ENCODE measurements at regions not wholly inside any gene's neighbourhood (a gene's known extent, or its start where the extent isn't known, plus 50 kb on each side); places are given as distances from the start of the nearest gene placed in this dataset.

GRCh38 chr18:39105104-39105503, 1539.5 kb upstream of the CELF4 start:
- intact Hi-C loops (cut with DNase I) = no loop called here
- no peak overlapping the region for H3K27ac ChIP-seq
- whole genome bisulfite sequencing, 3 donors = 70 to 84% (median 79%) methylated on average over 4 of the region's 4 CpGs

GRCh38 chr18:39072970-39073369, 1507.4 kb upstream of the CELF4 start:
- Histone ChIP-seq H3K27me3 (no peaks in the 10 kb centered on the region), H3K4me1 (ENCODE audit: insufficient read depth) (no peaks in the 10 kb centered on the region), H3K36me3 (no peaks in the 10 kb centered on the region), H3K4me3 (no peak overlapping the region), H3K9me3 (no peaks in the 10 kb centered on the region), H3K27ac (no peak overlapping the region)
- WGBS, 3 donors = 80 to 91% (median 84%) methylated on average over 3 of the region's 3 CpGs
- no peak for DNase-seq
- intact Hi-C loops (cut with DNase I) = no loop called here
- TF ChIP-seq CTCF (IDR thresholded peaks at IDR 0.05) (no peak), POLR2A (IDR thresholded peaks at IDR 0.05) (no peak), EP300 (IDR thresholded peaks at IDR 0.05) (no peak)

More at GRCh38 chr18:39105104-39105503, 1539.5 kb upstream of the CELF4 start:
- Histone ChIP-seq H3K9me3 (no peaks in the 10 kb centered on the region), H3K4me3 (no peak overlapping the region), H3K27me3 (no peaks in the 10 kb centered on the region), H3K4me1 (ENCODE audit: insufficient read depth) (no peaks in the 10 kb centered on the region), H3K36me3 (no peaks in the 10 kb centered on the region)
- TF ChIP-seq POLR2A (IDR thresholded peaks at IDR 0.05) = no peak
- no peak for TF ChIP-seq CTCF (IDR thresholded peaks at IDR 0.05)
- TF ChIP-seq EP300 (IDR thresholded peaks at IDR 0.05) = no peak
- DNase-seq = no peak

GRCh38 chr18:39062426-39062825, 1496.8 kb upstream of the CELF4 start:
- no peak for DNase-seq
- H3K36me3 ChIP-seq = no peaks in the 10 kb centered on the region
- H3K4me1 ChIP-seq (ENCODE audit: insufficient read depth) = no peaks in the 10 kb centered on the region
- H3K9me3 ChIP-seq = no peaks in the 10 kb centered on the region
- no peaks in the 10 kb centered on the region for H3K27me3 ChIP-seq
- no peak overlapping the region for H3K4me3 ChIP-seq
- intact Hi-C loops (cut with DNase I) = no loop called here
- no peak overlapping the region for H3K27ac ChIP-seq
- 66 to 72% (median 66%) methylated on average over 1 of the region's 1 CpG for WGBS, 3 donors
- TF ChIP-seq POLR2A (IDR thresholded peaks at IDR 0.05) (no peak), EP300 (IDR thresholded peaks at IDR 0.05) (no peak), CTCF (IDR thresholded peaks at IDR 0.05) (no peak)

- no peak overlapping the region for H3K27ac ChIP-seq
- no peak overlapping the region for H3K4me3 ChIP-seq
- intact Hi-C loops (cut with DNase I) = no loop called here
- H3K36me3 ChIP-seq = no peaks in the 10 kb centered on the region
- no peaks in the 10 kb centered on the region for H3K9me3 ChIP-seq
- DNase-seq = no peak
- TF ChIP-seq EP300 (IDR thresholded peaks at IDR 0.05) (no peak), CTCF (IDR thresholded peaks at IDR 0.05) (no peak), POLR2A (IDR thresholded peaks at IDR 0.05) (no peak)
- no peaks in the 10 kb centered on the region for H3K27me3 ChIP-seq
- 23 to 40% (median 32%) methylated on average over 6 of the region's 6 CpGs for WGBS, 3 donors
- H3K4me1 ChIP-seq (ENCODE audit: insufficient read depth) = no peaks in the 10 kb centered on the region
Measured at GRCh38 chr18:39058386-39059000, 1492.9 kb upstream of the CELF4 start.

Measured in ovary (tissue), 7 donors.